Erythroblast (primary cell): ENCODE measurements at regions not wholly inside any gene's neighbourhood (a gene's known extent, or its start where the extent isn't known, plus 50 kb on each side); places are given as distances from the start of the nearest gene placed in this dataset.

ENCODE experiments used
- GATA1 ChIP-seq: IDR thresholded peaks from 2 replicates; pipeline ENCODE4 v1.6.1; 2011; ENCODE audit warnings: low read depth, mild to moderate bottlenecking, control low read depth, low read length, moderate library complexity
- POLR2A ChIP-seq: IDR thresholded peaks from 2 replicates; pipeline ENCODE4 v1.6.1; 2011; ENCODE audit warnings: mild to moderate bottlenecking, low read length

DNA sequence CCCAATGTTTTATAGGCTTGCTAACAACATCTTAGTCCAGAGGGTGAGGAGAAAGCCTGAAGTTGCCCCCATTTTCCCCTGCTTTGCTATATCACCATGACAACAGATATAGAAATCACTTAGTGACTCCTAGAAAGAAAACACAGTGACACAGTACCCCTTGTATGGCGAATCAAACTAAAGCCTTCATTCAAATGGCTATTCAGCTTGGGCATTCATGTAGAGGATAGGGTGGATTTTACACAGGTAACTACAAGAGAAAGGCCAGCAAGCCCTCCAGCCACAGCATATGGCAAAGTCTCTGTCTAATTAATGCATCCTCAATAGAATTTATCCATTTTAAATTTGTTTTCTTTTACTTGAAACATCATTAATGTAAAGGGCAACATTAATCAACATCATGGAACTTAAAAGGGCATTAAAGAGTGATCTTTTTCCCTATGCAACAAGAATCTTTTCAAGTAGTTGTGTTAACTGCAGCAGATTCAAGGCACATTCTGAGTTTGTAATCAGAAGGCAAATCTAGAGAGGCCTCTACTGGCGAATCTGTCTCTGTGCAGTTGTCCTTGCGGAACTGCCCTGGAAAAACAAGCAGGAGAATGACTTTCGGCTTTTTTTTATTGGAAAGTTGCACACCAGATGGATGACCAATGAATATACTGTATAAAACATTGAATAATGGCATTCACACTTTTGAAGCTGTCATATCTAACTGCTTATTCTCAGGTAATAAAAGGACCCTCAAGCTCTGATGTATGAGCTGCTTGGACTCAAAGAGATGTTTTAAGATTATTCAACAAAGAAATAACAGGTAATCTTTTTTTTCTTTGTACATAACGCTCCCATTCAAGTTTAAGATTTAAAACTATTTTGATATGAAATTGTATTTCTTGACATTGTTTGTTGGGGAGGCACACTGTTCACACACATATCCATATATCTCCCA, 621.7 kb upstream of the AGTR1 start:
- TF ChIP-seq POLR2A (no peak), GATA1 (no peak)
